ENCODE measurements at regions not wholly inside any gene's neighbourhood (a gene's known extent, or its start where the extent isn't known, plus 50 kb on each side); places are given as distances from the start of the nearest gene placed in this dataset.
"Not testable (repeated sequence)": the region's sequence is repeated elsewhere in the genome, so short reads cannot be mapped to it uniquely, and the experiment has no call there.

DNA sequence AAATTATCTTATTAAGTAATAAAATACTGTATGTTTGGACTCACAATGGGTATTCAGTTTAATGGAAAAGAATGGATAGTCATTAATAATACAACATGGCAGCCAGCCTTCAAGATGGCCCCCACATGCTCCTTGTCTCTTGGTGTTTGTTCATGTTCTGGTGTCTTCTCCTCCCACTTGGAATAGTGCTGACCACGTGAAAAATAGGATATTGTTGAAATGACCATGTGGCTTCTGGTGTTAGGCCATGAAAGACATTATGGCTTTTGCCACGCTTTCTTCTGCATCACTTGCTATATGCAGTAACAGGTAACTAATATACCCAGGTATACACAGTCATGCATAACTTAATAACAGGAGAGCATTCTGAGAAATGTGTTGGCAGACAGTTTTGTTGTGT, 341.0 kb downstream of the KCNJ2 start:
- in situ Hi-C loops (cut with HindIII; ENCODE audit: low sequenced_read_pairs), result no loop called here

DNA sequence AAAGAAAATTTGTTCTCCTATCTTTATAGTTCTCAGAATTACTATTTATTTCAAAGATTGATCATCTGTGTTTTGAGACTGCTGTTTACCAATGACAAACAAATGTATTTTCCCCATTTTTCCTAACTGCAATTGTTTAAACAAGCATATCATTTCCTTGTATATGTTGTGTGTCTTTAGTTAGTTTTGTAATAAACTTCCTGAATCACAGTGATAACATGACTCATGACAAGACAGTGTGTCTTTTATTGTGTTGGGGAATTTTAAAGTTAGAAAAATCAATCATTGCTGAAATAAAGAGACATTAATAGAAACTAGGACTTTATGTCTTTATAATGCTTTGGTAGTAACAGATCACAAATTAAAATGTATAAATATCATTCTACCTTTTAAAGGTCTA, 348.5 kb downstream of the KCNJ2 start:
- in situ Hi-C loops (cut with HindIII; ENCODE audit: low sequenced_read_pairs), result no loop called here

DNA sequence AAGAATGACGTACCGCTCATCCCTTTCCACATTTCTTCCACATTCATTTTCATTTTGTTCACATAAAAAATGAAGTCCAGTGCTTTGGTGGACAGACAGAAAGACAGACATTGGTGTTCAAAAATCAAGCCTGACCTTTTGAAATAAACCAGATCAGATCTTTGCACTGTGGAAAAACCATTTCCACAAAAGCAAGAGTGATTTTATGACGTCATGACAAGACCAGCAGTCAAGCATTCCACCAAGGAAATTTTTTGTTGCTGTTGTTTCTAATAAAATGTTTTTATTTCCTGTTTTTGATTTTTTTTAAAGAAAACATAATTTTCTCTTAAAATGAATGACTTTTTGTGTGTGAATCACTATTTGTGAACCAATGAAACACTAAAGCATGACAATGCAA, 350.0 kb downstream of the KCNJ2 start:
- in situ Hi-C loops (cut with HindIII; ENCODE audit: low sequenced_read_pairs), result no loop called here

DNA sequence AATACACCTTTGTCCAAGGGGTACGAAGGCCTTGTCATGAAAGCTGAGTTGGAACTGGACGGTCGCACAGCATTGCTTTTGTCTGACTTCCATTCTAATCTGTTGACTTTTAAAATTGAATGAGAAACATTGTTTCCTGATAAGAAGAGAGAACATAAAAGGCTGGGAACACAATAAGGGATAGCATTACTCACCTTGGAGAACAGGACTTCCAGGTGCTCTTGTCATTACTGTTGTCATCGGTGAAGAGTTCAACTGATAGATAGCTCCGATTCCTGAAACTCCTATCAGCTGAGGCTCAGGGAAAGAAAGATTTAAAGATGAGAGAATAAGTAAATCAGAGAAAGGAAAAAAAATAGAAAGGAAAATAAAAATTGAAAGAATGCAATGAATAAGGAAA, 351.1 kb downstream of the KCNJ2 start:
- in situ Hi-C loops (cut with HindIII; ENCODE audit: low sequenced_read_pairs), result no loop called here

DNA sequence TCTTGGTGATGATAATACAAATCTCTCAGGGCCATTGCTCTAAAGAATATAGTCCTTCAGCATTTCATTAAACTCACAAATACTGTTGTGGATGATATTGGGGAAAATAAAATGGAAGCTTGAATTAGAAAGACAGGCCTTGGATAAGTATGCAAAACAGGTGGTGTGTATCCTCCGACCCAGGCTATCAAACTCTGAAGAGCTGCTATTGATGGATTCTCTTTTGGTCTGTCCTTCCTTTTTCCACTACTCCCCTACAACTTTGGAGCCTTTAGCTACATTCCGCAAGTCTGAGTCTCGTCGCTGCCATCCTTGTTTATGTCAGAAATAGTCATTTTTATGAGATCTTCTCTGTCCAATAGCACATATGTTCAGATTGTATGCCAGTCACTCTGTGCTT, 351.6 kb downstream of the KCNJ2 start:
- in situ Hi-C loops (cut with HindIII; ENCODE audit: low sequenced_read_pairs), result no loop called here

DNA sequence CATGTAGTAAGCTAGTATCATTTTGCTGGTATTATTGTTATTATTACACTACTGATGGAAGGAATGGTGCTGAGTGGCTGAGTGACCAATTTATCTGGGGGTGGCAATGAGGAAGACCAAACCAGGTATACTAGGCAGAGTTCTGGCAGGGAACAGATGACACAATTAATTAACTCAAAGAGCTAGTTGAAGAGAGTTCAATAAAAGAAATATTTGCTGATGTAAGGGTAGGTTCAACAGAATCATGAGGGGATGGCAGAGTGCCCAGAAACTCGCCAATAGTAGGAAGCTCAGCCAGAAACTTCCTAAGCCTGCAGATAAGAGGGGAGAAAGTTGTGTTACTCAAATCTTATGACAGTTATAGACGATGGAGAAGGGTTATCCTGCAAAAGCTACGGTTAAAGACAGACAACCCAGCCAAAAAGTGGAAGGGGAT, 352.5 kb downstream of the KCNJ2 start:
- in situ Hi-C loops (cut with HindIII; ENCODE audit: low sequenced_read_pairs), result no loop called here

DNA sequence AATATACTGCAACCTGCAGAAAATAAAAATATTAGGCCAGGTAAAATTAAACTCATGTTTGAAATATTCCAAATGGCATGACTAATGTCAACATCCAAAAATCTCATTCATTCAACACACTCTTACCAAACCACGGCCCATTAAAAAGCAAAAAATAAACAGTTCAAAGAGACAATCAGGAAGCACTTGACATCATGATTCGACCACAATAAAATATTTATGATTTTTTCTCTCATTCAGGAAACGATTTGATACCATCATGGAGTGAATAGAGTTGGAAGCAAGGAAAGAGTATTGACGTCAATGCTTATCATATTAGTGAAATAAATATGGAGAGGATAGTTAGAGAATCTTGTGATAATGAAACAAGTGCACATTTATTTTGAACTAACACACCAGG, 354.1 kb downstream of the KCNJ2 start:
- in situ Hi-C loops (cut with HindIII; ENCODE audit: low sequenced_read_pairs), result no loop called here

DNA sequence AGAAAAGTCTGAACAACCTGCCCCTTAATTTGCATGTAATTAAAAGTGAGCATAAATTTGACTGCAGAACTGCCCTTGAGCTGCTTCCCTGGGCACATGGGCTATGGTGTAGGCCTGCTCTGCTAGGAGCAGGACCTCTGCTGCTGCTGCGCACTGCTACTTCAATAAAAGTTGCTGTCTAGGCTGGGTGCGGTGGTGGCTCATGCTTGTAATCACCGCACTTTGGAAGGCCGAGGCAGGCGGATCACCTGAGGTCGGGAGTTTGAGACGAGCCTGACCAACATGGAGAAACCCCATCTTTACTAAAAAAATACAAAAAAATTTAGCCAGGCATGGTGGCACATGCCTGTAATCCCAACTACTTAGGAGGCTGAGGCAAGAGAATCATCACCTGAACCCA, 355.7 kb downstream of the KCNJ2 start:
- in situ Hi-C loops (cut with HindIII; ENCODE audit: low sequenced_read_pairs), result not testable (repeated sequence)

DNA sequence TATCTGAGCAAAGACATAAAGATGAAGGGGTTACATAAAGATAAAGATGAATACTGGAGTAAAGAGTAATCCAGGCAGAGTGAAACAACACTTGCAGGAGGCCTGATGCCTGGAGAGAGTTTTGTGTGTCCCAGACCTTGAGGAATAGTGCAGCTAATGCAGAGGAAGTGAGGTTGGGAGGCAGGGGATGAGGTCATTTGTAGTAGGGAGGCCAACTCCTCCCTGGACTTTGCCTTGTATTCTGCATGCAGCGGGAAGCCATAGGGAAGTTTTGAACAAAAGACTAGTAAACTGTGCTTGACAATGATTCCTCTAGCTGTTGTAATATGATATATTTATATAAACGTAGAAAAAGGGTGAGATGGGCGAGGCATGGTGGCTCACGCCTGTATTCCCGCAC, 356.6 kb downstream of the KCNJ2 start:
- in situ Hi-C loops (cut with HindIII; ENCODE audit: low sequenced_read_pairs), result no loop called here

DNA sequence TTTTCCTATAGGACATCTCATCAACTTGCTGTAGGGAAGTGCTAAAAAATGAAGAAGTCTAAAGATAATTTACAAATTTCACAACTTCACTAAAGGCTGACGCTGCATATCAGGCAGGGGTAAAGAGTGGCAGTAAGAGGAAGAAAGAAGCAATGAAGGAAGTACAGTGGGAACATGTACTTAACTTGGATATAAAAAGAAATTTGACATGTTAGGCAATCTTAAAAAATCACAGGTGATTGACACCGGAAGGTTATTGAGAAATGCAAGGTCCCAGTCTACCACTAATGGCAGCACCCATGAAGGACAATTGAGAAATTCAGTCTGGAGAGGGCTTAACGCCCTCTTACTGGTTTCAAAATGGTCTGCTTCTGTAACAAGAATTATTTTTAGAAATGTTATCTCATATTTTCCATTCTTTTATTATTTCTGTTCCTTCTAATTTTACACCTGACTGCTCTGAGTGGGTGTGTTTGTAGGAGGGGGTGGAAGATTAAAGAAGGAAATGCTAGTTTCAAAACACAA, 358.1 kb downstream of the KCNJ2 start:
- in situ Hi-C loops (cut with HindIII; ENCODE audit: low sequenced_read_pairs), result no loop called here

DNA sequence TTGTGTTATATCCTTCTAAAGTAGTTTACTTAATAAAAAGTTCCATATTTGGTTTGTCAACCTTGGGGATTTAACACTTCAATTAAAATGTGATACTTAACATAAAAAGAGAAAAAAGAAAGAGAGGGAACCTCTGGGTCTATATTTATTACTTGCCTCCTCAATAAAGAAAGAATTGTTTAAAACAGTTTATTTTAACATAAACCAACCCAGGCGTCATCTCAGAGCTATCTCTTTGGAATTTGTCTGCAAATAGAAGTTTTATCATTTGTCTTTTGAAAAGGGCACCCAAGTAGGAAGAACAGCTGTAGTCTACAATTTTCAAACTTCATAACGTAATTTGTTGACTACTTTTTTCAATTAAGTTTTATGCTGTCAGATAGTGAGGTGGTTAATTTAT, 364.1 kb downstream of the KCNJ2 start:
- in situ Hi-C loops (cut with HindIII; ENCODE audit: low sequenced_read_pairs), result no loop called here

DNA sequence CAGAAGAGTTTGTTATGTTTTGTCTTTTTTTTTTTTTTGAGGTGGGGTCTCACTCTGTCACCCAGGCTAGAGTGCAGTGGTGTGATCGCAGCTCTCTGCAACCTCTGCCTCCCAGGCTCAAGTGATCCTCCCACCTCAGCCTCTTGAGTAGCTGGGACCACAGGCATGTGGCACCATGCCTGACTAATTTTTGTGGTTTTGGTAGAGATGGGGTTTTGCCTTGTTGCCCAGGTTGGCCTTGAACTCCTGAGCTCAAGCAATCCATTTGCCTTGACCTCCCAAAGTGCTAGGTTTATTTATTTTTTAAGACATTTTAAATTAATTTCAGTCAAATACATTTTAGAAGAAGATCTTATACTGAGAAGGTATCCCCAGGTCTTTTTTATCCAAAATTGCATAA, 366.7 kb downstream of the KCNJ2 start:
- in situ Hi-C loops (cut with HindIII; ENCODE audit: low sequenced_read_pairs), result no loop called here

DNA sequence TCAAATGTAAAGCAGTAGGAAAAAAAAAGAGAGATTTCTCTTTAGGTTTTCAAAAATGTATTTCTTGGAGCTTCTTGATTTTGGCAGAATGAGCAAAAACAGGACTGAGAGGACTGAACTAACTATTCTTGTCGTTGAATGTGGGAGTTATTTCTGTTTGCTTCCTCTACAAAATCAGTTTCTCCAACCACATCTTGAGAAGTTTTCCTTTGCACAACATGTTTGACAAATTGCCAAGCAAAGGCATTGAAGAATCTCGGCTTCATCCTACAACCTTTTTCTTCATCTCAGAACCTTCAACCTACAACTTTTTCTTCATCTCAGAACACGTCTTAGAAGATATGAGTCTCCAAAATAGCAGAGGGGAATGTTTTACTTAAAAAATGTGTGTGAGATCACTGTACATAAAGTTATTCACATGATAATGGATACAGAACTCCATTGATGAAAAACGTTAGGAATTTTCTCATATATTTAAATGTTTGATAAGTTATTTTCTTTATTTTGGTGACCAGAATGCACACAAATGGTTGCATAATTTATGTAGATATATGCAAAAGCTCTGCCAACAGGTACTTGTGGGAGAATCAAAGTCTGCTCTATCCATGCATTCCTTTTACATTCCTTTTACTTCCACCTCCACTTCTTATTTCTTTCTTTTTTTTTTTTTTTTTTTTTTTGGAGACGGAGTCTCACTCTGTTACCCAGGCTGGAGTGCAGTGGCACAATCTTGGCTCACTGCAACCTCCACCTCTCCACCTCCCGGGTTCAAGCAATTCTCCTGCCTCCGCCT, 370.0 kb downstream of the KCNJ2 start:
- in situ Hi-C loops (cut with HindIII; ENCODE audit: low sequenced_read_pairs), result no loop called here

DNA sequence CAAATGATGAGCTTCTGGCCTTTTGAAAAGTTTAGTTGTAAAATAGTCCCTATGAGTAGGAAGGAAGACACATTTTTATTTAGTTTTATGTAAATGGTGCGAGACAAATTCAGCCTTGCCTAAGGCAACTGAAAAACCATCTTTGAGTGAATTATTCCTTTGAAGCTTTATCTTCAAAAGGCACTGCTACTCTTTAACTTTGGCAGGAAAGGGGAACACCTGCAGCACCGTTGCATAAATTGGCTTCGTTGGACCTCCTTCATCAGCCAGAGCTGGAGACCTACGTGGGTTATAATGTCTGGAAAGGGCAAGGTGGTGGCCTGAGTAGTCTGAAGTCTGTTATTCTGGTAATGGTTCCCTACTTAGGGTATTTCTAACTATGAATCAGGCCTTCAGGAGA, 373.5 kb downstream of the KCNJ2 start:
- in situ Hi-C loops (cut with HindIII; ENCODE audit: low sequenced_read_pairs), result no loop called here

DNA sequence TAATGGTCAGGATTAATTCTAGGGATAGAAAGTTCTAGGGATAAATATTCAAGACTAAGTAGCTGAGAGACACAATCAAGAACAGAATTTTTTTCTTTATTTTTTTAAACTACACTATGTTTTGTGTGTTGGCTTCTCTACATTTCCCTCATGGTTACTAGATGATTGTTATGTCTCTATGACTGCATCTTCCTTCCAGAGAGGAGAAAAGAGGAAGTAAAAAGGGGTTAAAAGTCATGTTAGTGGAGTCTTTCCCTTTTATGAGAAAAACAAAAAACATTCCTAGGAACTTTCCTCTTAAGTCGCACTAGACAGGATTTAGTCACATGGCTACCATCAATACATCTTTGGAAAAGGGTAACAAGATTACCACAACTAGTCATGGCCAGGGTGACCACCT, 375.0 kb downstream of the KCNJ2 start:
- in situ Hi-C loops (cut with HindIII; ENCODE audit: low sequenced_read_pairs), result no loop called here

DNA sequence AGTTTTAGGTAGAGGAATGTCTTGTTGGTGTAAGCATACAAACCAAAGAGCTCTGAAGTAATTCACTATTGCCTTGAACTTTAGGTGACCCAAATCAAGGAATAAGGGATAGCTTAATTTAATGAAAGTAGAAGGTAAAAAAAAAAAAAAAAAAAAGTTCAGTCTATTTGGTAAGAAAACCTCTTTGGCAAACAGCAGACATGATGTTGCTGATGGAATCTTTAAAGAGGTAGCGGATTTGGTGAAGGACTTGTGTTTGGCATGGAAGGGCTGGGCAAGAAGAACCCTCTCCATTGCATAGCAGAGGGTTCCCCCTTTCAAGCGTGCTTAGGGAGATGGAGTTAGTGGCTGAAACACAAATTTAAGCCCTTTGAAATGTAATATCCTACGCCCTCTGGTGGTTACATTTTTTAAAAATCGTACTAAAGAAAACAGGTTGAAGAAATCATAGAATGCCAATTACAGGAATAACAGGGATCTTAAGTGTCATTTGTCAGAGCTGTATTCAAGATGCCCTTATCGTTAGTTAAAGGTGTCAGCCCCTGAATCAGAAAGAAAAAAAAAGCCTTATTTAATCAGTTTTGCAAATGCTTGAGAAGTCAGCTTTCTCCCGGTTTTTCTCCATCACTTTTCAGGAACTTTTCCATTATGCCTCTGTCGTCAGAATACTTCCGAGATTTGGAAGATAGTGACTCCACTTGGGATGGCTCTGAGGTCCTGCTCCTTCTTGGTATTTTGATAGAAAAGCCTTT, 383.1 kb downstream of the KCNJ2 start:
- in situ Hi-C loops (cut with HindIII; ENCODE audit: low sequenced_read_pairs), result no loop called here

DNA sequence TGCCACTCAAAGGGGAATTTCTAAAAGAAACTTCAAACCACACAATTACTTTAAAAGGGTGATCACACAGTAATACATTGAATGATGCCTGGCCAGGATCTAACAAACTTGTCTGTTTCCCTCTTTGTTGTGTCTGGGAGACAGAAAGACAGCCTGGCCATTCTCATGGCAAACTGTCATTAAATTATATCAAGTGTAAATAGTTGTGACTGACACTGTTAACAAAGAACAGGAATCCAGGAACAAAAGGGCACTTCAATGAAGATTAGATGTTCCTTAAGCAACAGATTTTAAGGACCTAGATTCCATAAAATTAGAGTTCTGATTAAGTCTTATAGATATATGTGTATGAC, 383.6 kb downstream of the KCNJ2 start:
- in situ Hi-C loops (cut with HindIII; ENCODE audit: low sequenced_read_pairs), result no loop called here

DNA sequence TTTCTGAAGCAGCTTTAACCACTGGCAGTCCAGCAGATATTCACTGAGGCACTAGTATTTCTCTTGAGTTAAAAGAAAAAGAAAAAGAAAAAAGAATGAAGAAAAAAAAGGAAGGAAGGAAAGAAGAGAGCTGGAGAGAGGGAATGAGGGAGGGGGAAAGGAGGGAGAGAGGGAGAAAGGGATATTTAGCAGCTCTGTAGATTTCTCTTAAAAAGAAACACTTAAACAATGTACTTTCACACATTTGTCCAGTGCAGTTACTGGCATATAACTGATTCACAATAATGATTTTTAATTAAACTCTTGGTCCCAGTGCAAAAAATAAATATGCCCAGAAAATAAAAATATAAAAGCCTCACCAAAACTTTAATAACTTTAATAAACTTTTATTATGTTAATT, 386.4 kb downstream of the KCNJ2 start:
- in situ Hi-C loops (cut with HindIII; ENCODE audit: low sequenced_read_pairs), result no loop called here

DNA sequence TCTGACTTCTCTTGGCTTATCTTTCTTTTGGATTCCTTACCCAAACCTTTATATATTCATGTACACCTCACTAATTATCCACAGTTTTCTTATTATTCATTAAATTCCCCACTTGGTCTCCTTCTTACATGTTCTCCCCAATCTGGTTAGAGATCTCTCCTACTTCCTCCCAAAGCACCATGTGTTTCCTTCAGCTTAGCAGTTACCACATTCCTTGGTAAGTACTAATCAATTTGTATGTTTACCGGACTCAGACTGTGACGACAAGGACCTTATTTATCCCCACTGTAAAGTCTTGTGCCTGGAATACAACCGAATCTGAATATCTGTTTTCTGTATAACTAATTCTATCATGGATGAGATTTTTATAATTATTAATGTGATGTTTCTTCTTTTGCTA, 389.5 kb downstream of the KCNJ2 start:
- in situ Hi-C loops (cut with HindIII; ENCODE audit: low sequenced_read_pairs), result no loop called here

DNA sequence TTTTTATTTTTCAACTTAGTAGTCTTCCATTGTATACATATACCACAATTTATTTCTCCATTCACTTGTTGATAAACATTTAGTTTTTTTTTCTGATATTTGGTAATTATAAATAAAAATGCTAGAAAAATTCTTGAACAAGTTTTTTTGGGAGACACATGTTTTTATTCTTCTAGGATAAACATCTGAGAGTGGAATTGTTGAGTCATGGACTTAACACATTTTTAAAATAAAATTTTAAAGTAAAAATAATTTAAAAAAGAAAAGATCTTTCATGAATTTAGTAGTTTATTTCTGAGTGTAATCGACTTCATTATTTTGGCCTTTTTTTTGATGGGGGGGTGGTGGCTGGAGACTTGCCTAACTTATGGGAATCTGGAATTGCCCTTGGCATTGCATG, 391.1 kb downstream of the KCNJ2 start:
- in situ Hi-C loops (cut with HindIII; ENCODE audit: low sequenced_read_pairs), result no loop called here

DNA sequence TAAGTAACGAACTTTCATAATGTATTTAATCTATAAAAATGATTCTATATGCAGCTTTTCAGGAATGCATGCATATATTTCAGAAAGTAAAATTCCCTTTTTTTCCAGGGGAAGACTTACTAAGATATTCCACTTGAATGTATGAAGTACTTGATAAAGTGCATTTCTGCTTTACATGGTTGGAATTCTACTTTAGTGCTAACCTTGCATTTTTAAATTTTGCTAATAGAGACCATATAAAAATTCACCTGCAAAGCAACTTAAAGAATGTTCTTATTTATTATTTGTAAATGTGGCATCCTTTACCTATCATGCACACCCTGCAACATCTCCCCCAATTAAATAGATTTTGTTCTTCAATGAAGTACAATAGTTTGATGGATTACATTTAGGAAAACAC, 392.8 kb downstream of the KCNJ2 start:
- in situ Hi-C loops (cut with HindIII; ENCODE audit: low sequenced_read_pairs), result no loop called here

DNA sequence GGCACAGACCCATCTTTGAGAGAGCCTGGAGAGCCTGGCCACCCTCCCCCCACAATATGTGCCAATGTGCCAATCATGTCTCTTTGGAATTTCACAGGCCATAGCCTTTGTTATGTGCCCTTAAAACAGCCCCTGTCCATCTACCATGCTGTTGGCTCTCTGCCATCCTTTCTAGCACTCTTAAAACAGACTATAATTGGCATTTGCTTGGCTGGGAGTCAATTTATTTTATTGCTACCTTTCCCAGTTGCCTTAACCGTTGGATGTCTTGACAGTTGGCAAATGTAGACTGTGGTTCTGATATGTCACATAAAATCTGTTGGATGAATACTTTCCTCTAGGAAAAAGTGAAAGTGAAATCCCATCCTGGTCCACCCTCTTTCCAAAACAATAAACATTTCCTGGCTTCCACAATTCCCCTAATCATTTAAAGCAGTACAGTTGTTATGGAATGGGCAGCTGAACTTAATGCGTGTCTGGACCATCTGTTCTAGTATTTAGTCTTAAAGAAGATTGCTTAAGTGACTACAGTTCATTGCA, 394.0 kb downstream of the KCNJ2 start:
- in situ Hi-C loops (cut with HindIII; ENCODE audit: low sequenced_read_pairs), result no loop called here

All from DLD1 (cell line).